GM04504 (cell line): ENCODE measurements at regions not wholly inside any gene's neighbourhood (a gene's known extent, or its start where the extent isn't known, plus 50 kb on each side); places are given as distances from the start of the nearest gene placed in this dataset.

Source experiments
- DNase-seq: peaks from one replicate; pipeline ENCODE4 v3.0.0-alpha.2; 2012; ENCODE audit warnings: low read depth

- DNase-seq: no peak
Measured at GRCh38 chr3:103365467-103365866, 930.7 kb downstream of the ZPLD1 start.

DNA sequence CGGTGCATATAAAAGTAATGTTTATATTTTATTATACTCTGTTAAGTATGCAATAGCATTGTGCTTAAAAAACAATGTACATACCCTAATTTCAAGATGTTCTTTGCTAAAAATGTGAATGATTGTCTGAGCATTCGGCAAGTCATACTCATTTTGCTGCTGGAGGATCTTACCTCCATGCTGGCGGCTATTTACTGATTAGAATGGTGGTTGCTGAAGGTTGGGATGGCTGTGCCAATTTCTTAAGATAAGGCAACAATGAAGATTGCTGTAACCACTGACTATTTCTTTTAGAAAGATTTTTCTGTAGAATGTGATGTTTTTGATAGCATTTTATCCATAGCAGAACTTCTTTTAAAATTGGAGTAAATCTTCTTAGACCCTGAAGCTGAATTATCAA, 932.7 kb downstream of the ZPLD1 start:
- no peak for DNase-seq

DNA sequence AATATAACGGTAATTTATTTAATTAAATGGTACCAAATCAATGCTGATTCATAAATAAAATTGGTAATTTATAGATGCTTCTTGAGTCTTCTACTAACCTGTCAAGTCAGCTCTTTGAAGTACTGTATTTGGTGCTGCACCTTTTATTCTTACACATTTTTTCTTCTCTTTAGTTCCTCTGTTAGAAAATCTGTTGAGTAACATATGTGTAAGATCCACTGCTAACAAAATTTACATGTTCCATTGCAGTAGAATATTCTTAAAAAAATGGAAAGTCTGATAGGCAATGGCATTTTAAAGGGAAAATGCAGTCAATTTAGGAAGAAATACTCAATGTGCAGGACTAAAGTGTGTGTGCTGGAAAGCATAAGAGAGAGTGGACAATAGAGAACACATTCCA, 936.6 kb downstream of the ZPLD1 start:
- no peak for DNase-seq

DNA sequence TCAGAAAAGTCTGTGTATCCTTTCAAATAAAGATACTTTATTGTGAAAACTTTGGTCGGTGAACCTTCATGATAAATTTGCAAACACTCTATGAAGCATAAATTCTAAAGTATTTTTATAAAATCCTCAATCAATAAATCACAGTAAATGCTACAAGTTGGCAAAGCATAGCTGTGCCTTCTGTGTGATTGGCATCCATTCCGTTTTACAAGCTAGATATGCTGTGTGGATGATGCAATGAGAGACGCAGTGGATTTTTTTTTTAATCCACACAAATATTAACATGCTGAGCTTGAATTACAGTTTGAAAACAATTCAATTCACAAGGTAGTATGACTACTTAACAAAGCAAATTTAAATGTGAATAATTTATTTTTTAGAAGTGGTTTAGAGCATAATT, 937.2 kb downstream of the ZPLD1 start:
- DNase-seq: no peak

DNA sequence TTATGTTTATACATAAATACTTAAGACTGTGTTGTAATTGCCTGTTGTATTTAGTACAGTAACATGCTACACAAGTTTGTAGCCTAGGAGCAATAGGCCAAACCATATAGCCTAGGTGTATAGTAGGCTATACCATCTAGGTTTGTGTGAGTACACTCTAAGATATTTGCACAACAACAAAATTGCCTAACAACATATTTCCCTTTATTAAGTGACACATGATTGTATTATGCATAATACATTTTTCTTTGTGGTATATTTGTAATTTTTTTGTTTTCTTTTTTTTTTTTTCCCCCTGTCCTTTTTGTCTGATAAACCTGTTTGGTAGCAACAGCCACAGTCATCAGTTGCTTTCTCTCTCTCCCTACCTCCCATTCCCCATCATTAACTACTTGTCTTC, 945.6 kb downstream of the ZPLD1 start:
- no peak for DNase-seq

DNA sequence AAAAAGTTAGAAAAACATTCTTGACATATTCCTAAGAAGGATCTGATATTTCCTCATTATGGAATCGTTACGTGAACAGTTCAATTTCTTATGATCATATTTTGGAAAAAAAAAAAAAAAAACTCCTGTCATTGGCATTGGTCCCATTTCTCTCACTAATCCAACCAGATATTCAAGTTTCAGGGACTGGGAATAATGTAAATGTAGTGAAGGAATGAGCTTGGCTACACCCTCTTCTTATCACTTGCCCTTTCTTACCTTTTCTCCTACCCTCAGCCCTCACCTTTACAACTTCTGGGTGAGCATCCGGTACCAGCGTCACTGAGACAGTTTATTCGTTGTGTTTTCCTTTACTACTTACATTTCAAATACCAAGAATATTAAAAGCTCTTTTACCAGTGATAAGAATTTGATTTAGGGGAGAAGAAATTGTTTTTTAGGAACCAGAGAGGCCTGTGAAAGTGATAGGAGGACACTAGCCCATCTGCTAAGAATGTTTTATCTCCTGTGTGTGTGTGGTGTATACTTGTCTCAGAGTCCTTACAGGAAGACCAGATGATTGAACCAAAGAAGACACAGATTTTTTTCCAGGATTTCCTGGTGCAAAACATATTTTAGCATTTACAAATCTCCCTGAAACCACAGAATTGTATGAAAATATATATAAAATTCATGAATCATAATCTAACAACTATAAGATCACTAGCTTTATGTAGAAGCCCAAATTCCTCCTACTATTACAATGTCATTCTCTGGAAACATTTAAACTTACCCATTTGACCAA, 946.7 kb downstream of the ZPLD1 start:
- DNase-seq: no peak

DNA sequence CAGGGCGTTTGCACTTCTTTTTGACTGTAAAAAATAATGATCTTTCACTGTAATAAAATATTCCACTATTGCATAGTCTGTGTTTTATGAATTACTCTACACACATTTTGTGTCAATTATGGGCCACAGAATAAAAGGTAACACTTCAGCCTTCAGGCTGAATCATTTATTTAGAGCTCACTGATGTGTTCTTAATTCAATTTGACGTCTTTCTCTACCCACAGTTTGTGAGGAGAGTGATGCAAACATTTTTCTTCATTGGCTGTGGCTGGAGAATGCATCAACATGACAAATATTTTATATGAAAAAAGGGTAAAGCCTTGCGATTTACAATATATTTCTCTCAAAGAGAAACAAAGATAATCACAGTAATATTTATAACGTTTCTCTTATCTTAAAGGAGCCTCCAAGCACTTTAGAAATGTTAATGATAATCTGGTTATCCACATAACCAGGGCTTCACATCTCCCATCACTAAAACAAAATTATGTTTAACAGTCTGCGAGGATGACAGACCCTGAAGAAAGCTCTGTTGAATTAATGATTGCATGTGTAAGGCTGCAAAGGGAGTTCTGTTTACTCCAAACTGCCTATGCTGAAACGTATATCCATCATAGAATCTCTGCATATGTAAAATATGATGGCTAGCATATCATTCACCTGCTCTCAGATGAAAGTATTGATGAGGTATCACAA, 951.3 kb downstream of the ZPLD1 start:
- DNase-seq: no peak

DNA sequence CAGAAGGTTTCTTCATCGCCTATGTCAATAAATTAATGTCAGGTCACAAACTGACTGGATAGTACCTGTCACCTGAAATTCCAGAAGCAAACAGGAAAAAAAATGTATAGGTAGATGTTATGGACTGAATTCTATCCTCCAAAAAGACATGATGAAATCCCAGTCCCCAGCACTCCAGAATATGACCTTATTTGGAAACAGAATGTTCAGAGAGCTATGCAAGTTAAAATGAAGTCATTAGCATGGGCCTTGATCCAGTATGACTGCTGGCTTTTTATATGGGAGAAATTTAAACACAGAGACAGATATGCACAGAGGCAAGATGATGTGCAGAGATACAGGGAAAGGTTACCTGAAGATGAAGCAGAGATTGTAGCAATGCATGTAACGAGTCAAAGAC, 953.4 kb downstream of the ZPLD1 start:
- no peak for DNase-seq

DNA sequence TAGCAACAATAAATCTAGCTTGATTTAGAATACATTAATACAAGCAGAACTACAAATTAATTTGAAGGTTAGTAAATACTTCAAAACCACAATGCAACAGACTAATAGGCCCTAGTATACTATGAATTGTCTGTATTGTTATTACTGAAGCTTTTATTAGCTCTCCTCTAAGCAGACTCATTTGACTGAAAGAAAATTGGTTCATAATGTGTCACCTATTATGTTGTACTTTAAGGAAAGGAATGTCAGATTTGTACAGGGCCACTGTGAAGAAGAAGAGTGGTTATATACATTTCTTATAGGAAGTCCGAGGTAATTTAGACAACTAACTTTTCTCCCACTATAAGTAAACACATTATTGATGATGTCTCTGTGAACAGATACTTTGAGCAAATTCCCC, 954.5 kb downstream of the ZPLD1 start:
- DNase-seq: no peak

GRCh38 chr3:103393395-103394186, 958.8 kb downstream of the ZPLD1 start:
- DNase-seq: no peak

- DNase-seq: no peak
Measured at GRCh38 chr3:103403191-103403590, 968.4 kb downstream of the ZPLD1 start.

DNA sequence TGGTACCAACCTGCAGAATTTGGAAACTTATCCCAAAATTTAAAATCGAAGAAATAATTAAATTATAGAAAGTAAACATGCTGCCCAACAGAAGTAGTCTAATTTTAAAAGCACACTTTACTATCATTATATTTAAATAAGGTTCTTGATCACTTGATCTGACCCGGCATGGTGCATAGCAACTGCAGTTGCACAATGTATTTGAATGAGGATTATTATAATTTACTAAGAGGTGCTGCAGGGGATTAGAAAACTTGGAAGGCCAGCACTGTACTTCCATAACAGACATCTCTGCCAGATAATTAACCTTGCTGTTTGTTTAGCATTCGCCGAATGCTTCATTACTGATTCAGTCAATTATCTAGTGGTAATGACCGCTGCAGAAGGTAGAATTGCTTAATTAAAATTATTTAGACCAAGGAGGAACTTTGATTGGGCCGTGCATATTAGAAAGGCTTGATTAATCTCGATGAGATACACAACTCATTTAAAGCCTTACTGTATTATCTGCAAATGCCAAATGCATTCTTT, 971.6 kb downstream of the ZPLD1 start:
- no peak for DNase-seq

- no peak for DNase-seq
Measured at GRCh38 chr3:103410231-103410630, 975.4 kb downstream of the ZPLD1 start.

- no peak for DNase-seq
Measured at GRCh38 chr3:103421460-103421859, 986.6 kb downstream of the ZPLD1 start.

DNA sequence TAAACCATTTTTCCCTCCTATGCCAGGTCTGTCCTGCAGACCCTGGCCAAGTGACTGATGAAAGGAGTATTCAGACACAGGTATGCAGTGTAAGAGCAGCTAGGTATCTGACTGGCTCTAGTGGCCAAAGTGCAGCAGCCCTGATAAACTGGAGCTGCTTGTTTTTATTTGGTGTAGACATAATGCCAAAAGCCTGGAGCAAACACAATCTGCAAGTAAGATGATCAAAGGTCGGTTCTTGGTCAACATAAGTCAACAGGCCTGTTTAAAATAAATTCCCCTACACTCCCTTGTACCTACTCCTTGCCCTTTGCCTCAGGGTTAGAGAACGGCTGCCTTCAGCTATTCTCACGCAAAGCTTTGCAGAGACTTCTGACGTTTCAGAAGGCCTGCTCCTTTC, 1003.1 kb downstream of the ZPLD1 start:
- no peak for DNase-seq

GRCh38 chr3:103440539-103441203, 1005.9 kb downstream of the ZPLD1 start:
- no peak for DNase-seq

GRCh38 chr3:103446953-103447629, 1012.3 kb downstream of the ZPLD1 start:
- DNase-seq: no peak

GRCh38 chr3:103453152-103453551, 1018.3 kb downstream of the ZPLD1 start:
- DNase-seq: no peak

DNA sequence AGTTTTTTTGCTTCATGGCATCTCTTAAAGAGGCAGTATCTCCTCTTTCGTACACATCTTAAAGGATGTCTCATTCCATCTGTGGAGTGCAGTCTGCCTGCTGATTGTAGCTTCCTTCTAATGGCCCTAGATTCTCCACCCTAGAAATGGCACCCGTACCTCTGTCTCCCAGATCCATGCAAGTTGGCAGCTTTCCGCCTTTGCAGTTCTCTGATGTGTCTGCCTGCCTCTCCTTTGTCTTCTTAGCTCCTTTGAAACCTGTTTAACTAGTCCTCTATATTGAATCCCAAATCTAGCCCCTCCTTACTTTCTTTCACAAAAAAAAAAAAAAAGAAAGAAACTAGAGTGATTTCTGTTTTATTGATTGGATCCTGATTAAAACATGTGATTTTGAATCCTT, 1025.0 kb downstream of the ZPLD1 start:
- DNase-seq: no peak

DNA sequence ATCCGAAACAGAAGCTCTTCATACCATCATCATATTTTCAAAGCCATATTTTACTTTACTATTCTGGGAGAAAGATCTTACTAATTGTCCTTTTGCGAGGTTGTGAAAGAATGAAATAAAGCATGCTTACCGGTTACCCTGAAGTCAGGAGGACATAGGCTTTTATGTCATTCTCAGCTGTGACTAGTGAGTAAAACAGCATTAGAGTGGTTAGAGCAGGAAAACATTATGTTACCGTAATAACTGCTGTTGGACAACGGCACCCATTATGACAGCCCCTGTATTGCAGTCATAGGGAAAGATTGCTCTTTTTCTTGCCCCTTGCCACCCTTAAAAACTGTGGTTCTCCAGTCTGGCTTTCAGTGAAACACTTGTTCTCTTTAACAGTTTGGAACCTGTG, 1035.7 kb downstream of the ZPLD1 start:
- no peak for DNase-seq

DNA sequence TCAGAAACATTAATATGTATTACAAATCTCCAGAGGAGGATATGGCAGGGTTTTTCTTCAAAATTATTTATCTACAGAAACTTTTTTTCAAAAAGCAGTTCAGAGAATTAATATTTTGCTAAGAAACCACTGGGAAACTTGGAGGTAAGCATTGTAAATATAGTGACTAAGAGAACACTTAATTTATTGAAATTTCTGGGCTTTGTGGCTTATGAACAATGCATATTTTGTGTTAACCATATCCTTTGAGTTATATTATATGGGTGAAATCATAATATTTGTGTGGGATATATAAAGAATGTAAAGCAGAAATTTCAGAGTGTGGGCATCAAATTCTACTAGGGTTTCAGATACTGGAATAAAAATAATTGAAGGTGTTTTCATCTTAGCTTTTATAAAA, 1059.2 kb downstream of the ZPLD1 start:
- no peak for DNase-seq

DNA sequence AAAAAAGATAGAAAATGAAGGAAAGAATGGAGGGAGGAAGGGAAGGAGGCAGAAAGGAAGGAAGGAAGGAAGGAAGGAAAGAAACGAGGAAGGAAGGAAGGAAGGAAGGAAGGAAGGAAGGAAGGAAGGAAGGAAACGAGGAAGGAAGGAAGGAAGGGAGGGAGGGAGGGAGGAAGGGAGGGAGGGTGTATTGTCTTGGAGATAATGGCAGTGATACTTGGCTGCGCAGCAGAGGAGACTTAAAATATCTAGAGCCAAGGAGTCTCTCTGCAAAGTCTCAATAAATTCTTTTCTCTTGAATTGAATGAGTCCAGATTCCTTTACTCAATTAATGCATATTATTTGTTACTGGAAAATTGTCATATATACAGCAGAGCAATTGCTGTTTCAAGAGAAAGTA, 1059.7 kb downstream of the ZPLD1 start:
- no peak for DNase-seq
